T-helper 17 cell (primary cell): ENCODE measurements at regions not wholly inside any gene's neighbourhood (a gene's known extent, or its start where the extent isn't known, plus 50 kb on each side); places are given as distances from the start of the nearest gene placed in this dataset.
"Not testable (repeated sequence)": the region's sequence is repeated elsewhere in the genome, so short reads cannot be mapped to it uniquely, and the experiment has no call there.

ENCODE experiments used
- ATAC-seq: fragments of 150-1000 bp; cut with Tn5 transposase; 2 replicates; pipeline ENCODE4 v1.10.0; 2021; ENCODE audit warnings: mild to moderate bottlenecking, moderate library complexity
- DNase-seq, 3 donors: peaks; one replicate each; pipeline versions ENCODE4 v3.0.0 to v3.0.0-alpha.2; 2020 to 2021
- H3K9me3 ChIP-seq: one replicate; pipeline ENCODE4 v1.7.0; 2013; ENCODE audit warnings: low read length, mild to moderate bottlenecking; ENCODE audit not compliant: control insufficient read depth, poor library complexity, severe bottlenecking
- H3K27ac Mint-ChIP-seq: one replicate; pipeline ENCODE4 v1.8.0; 2022; ENCODE audit warnings: mild to moderate bottlenecking, moderate library complexity, mixed read lengths
- H3K27me3 Mint-ChIP-seq: one replicate; pipeline ENCODE4 v1.8.0; 2022; ENCODE audit warnings: mixed read lengths
- H3K36me3 Mint-ChIP-seq: one replicate; pipeline ENCODE4 v1.8.0; 2022; ENCODE audit warnings: low read depth, mixed read lengths
- H3K4me1 Mint-ChIP-seq: one replicate; pipeline ENCODE4 v1.8.0; 2022; ENCODE audit warnings: mild to moderate bottlenecking, mixed read lengths
- H3K4me3 Mint-ChIP-seq: one replicate; pipeline ENCODE4 v1.8.0; 2022; ENCODE audit warnings: mild to moderate bottlenecking, moderate library complexity, mixed read lengths

DNA sequence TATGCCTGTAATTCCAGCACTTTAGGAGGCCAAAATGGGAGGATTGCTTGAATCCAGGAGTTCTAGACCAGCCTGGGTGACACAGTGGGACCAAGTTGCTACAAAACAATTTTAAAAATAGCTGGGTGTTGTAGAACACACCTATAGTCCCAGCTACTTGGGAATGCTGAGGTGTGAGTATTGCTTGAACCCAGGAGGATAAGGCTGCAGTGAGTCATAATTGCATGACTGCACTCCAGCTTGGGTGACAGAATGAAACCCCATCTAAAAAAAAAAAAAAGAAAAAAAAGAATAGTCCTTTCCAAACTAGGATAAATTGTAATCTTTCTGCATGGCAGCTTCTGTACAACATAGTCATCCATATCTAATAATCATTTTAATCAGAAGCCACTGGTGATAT lies 270.1 kb upstream of the INTU start:
- no peaks in the 10 kb centered on the region for H3K9me3 ChIP-seq
- no peak overlapping the region for H3K27ac Mint-ChIP-seq
- DNase-seq (no peak), ATAC-seq (no peak)
- H3K27me3 Mint-ChIP-seq: no peaks in the 10 kb centered on the region
- H3K4me3 Mint-ChIP-seq: no peak overlapping the region
- H3K4me1 Mint-ChIP-seq: no peaks in the 10 kb centered on the region
- no peaks in the 10 kb centered on the region for H3K36me3 Mint-ChIP-seq

DNA sequence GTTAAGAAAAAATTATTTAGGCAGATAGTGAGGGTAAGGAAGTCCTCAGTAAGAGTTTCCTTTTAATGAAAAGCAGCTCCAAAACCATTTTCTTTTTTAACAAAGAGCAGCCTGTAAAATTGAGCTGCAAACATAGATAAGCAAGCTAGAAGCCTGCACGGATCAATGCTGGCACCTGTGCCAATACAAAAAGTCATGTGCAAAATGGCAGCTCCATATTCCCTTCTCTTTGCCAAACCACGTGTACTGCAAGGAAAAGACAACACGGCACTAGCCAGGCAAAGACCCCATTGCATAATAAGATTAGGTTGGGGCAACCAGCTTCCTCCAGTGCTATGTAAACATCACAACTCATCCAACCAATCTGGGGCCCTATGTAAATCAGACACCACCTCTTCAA lies 268.4 kb upstream of the INTU start:
- no peaks in the 10 kb centered on the region for H3K36me3 Mint-ChIP-seq
- H3K27me3 Mint-ChIP-seq: no peaks in the 10 kb centered on the region
- no peak for DNase-seq
- no peak for ATAC-seq
- no peaks in the 10 kb centered on the region for H3K9me3 ChIP-seq
- no peak overlapping the region for H3K4me3 Mint-ChIP-seq
- H3K27ac Mint-ChIP-seq: no peak overlapping the region
- no peaks in the 10 kb centered on the region for H3K4me1 Mint-ChIP-seq

DNA sequence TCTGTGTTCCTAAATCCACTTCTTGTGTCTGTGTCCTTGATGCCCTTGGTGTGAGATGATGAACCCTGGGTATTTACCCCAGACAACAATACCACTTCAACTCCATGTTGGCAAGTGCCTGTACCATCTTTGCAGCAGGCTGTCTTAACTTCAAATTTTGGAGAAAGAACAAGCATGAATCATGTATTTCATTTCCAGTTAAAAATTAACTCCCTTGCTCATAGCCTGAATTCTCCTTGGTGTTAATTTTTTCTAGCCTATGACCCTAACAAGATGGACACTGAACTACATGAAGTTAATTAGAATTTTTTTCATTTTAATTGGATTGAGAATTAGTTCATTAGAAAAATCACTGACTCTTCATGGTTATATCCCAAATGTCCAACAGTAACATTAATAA lies 267.8 kb upstream of the INTU start:
- H3K36me3 Mint-ChIP-seq: no peaks in the 10 kb centered on the region
- DNase-seq (no peak), ATAC-seq (no peak)
- H3K4me3 Mint-ChIP-seq: no peak overlapping the region
- H3K27ac Mint-ChIP-seq: no peak overlapping the region
- no peaks in the 10 kb centered on the region for H3K27me3 Mint-ChIP-seq
- H3K9me3 ChIP-seq: no peaks in the 10 kb centered on the region
- no peaks in the 10 kb centered on the region for H3K4me1 Mint-ChIP-seq

DNA sequence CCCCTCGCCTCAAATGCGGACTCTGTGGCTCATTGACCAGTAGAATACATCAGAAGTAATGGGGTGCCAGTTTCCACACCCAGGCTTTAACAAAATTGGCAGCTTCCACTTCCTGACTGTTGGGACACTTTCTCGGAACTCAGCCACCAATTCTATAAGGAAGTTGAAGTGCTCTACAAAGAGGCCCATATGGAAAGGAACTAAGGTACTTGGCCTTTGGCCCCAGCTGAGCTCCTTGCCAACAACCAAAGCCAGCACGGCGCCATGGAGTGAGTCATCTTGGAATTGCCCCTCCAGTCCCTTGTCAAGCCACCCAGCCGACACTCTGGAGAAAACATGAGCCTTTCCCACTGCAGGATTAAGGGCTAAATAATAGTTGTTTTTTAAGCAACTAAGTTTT lies 262.2 kb upstream of the INTU start:
- Mint-ChIP-seq H3K27ac (no peak overlapping the region), H3K4me1 (no peaks in the 10 kb centered on the region)
- no peak for ATAC-seq

DNA sequence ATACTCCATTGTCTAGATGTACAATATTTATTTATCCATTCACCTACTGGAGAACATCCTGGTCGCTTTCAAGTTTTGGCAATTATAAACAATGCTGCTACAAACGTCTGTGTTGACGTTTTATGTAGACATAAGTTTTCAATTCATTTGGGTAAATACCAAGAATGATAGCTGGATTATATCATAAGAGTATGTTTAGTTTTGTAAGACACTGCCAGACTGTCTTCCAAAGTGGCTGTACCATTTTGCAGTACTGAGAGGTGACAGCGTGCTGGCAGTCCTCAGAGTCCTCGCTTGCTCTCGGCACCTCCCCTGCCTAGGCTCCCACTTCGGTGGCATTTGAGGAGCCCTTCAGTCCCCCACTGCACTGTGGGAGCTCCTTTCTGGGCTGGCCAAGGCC lies 253.3 kb upstream of the INTU start:
- no peaks in the 10 kb centered on the region for H3K27me3 Mint-ChIP-seq
- no peak for DNase-seq
- no peaks in the 10 kb centered on the region for H3K36me3 Mint-ChIP-seq
- ATAC-seq: no peak
- no peak overlapping the region for H3K4me3 Mint-ChIP-seq
- no peaks in the 10 kb centered on the region for H3K9me3 ChIP-seq
- no peaks in the 10 kb centered on the region for H3K4me1 Mint-ChIP-seq
- H3K27ac Mint-ChIP-seq: no peak overlapping the region

More for the DNA sequence above, 262.2 kb upstream of the INTU start:
- H3K4me3 Mint-ChIP-seq: no peak overlapping the region
- no peaks in the 10 kb centered on the region for H3K9me3 ChIP-seq
- no peak for DNase-seq
- H3K36me3 Mint-ChIP-seq: no peaks in the 10 kb centered on the region
- H3K27me3 Mint-ChIP-seq: no peaks in the 10 kb centered on the region

DNA sequence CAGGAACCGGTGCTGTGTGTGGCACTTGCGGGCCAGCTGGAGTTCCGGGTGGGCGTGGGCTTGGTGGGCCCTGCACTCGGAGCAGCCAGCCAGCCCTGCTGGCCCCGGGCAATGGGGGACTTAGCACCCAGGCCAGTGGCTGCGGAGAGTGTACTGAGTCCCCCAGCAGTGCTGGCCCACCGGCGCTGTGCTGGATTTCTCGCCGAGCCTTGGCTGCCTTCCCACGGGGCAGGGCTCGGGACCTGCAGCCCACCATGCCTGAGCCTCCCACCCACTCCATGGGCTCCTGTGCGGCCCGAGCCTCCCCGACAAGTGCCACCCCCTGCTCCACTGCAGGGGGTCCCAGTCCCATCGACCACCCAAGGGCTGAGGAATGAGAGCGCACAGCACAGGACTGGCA lies 252.8 kb upstream of the INTU start:
- not testable (repeated sequence) for H3K9me3 ChIP-seq, DNase-seq, H3K27ac Mint-ChIP-seq, H3K4me1 Mint-ChIP-seq, H3K27me3 Mint-ChIP-seq, H3K36me3 Mint-ChIP-seq, H3K4me3 Mint-ChIP-seq, ATAC-seq

DNA sequence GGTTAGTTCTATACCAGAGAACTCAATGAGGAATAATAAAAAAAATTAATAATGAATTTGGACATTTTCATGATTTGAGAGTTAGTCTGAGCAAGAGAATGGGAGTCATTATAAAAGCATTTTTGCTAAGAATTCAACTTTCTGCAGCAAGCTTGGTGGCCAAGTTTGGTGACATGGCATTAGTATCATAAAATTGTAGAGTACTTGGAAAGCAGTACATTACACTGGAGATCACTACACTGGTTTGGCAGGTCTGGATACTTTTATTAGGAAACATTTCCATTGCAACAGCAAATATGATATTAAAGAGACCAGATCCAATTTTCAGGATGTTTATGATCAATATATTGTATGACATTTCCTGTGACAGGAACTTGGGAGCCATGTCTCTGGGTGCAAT lies 249.1 kb upstream of the INTU start:
- no peak for ATAC-seq
- no peak for DNase-seq
- Mint-ChIP-seq H3K27me3 (no peaks in the 10 kb centered on the region), H3K4me1 (no peaks in the 10 kb centered on the region), H3K27ac (no peak overlapping the region), H3K36me3 (no peaks in the 10 kb centered on the region), H3K4me3 (no peak overlapping the region)
- no peaks in the 10 kb centered on the region for H3K9me3 ChIP-seq

DNA sequence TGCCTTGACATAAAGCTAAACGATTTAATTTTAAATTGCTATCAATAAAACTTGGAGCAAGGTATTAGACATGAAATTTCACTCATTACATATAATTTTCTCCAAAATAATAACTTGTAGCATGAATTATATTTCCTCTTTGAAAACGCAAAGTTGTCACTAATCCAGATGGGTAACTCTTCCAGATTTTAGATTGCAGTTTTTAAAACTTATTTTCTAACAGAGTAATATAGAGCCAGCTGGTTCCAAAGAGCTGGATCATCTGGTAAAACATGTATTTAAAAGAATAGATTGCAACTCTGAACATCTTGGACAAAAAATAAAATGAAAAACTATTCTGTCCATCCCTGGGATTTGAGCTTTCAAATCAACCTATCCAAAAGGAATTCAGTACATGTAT lies 238.2 kb upstream of the INTU start:
- ATAC-seq: no peak
- Mint-ChIP-seq H3K4me1 (no peaks in the 10 kb centered on the region), H3K27ac (no peak overlapping the region), H3K4me3 (no peak overlapping the region), H3K27me3 (no peaks in the 10 kb centered on the region), H3K36me3 (no peaks in the 10 kb centered on the region)
- H3K9me3 ChIP-seq: no peaks in the 10 kb centered on the region
- DNase-seq: no peak

DNA sequence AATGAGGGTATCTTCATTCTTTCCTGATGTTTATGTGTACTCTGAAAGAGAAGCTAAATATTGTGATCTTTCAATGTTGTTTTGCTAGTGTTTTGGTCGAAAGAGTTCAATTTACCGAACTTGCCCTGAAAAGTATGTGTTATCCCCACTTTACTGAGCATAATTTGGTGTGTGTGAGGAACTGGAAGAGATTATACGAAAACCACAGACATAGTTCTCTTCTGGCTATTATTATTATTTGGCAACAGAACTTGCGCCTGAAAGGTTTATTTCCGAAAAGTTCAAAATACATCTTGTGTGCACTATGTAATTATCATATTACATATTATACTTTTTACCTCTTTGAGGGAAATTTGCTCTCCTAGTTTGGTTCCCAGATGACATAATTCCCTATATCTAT lies 232.5 kb upstream of the INTU start:
- Mint-ChIP-seq H3K27me3 (no peaks in the 10 kb centered on the region), H3K4me1 (no peaks in the 10 kb centered on the region), H3K27ac (no peak overlapping the region), H3K4me3 (no peak overlapping the region), H3K36me3 (no peaks in the 10 kb centered on the region)
- ATAC-seq (no peak), DNase-seq (no peak)
- H3K9me3 ChIP-seq: no peaks in the 10 kb centered on the region

DNA sequence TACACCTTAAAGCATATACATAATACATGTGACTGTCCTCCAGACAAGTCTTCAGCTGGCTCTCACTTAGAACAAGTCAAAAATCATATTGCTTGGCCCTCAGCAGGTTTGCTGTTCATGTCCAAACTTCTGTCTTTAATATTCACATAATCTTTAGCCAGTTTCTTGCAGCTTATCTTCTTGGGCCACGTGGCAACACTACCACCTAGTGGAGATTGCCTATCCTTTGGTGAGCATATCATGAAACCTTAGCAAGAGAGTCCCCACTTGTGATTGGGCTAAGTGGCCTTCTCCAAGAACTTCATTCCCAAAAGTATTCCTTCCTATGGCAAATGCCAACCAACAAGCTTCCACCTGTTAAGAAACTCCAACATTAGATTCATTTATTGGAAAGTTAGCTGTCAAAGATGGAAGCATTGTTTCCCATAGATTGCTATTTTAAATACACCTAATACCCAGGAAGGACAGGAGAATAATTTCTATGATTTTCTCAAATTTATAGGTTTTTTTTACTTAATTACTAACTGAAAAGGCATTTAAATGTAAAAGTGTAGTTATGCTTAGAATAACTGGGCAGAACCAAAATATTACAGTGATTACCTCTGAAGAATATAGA lies 231.9 kb upstream of the INTU start:
- H3K4me1 Mint-ChIP-seq: no peaks in the 10 kb centered on the region
- DNase-seq (no peak), ATAC-seq (no peak)
- H3K27me3 Mint-ChIP-seq: no peaks in the 10 kb centered on the region
- no peak overlapping the region for H3K4me3 Mint-ChIP-seq
- no peak overlapping the region for H3K27ac Mint-ChIP-seq
- H3K9me3 ChIP-seq: no peaks in the 10 kb centered on the region
- no peaks in the 10 kb centered on the region for H3K36me3 Mint-ChIP-seq

DNA sequence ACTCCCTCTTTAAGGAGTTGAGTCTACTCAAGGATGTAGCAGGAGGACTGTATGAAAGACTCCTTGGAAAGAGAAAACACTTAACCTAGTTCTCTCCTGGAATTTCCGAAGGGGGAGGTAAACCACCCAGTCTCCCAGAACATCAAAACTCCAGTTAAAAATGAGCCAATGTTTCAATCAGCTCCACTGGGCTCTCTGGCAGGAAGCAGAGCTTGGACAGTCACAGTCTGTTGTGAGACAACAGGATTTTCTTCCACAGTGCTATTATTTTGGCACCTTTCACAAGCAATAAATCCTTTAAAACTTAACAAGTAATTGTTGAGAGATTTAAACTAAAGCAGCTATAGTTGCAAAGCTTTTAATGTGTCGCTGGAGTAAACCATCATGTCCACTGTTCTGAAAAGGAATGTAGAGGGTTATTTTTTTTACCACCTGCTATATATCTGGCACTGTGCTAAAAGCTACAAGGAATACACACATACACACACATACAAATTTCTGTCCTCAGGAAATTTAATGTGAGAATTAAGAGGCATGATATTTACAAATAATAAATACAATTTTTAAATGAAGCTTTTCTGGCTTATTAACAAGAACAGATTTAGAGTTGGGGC lies 229.2 kb upstream of the INTU start:
- no peak for ATAC-seq
- no peak overlapping the region for H3K27ac Mint-ChIP-seq

DNA sequence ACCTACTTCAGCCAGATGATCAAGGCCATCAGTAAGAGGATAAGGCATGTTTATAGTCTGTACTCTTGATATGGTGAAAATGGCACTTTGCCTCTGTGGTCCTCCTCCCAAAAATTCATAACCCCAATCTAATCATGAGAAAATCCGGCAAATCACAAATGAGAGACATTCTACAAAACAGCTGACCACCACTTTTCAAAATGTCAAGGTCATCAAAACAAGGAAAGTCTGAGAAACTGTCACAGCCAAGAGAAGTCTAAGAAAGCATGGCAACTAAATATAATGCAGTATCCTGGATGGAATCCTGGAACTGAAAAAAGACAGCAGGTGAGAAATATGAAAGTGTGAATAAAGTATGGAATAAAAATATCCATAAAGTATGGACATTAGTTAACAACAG lies 226.6 kb upstream of the INTU start:
- no peak overlapping the region for H3K4me3 Mint-ChIP-seq
- no peaks in the 10 kb centered on the region for H3K9me3 ChIP-seq
- DNase-seq: no peak
- ATAC-seq: no peak
- no peaks in the 10 kb centered on the region for H3K4me1 Mint-ChIP-seq
- H3K36me3 Mint-ChIP-seq: no peaks in the 10 kb centered on the region
- H3K27ac Mint-ChIP-seq: no peak overlapping the region
- no peaks in the 10 kb centered on the region for H3K27me3 Mint-ChIP-seq

More for the DNA sequence above, 229.2 kb upstream of the INTU start:
- no peak overlapping the region for H3K4me3 Mint-ChIP-seq
- no peak for DNase-seq
- no peaks in the 10 kb centered on the region for H3K9me3 ChIP-seq
- H3K4me1 Mint-ChIP-seq: no peaks in the 10 kb centered on the region
- H3K27me3 Mint-ChIP-seq: no peaks in the 10 kb centered on the region
- H3K36me3 Mint-ChIP-seq: no peaks in the 10 kb centered on the region

DNA sequence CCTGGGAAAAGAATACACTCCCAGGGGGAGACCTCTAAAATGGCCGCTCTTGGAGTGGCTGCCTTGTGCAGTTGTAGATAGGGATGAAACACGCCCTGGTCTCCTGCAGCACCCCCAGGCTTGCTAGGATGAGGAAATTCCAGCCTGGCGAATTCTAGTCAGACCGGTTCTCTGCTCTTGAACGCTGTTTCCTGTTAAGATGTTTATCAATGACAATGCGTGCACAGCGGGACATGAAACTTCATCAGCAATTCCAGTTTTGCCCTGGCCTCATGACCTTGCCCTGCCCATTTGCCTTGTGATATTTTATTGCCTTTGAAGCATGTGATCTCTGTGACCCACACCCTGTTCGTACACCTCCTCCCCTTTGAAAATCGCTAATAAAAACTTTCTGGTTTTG lies 225.2 kb upstream of the INTU start:
- DNase-seq, H3K27me3 Mint-ChIP-seq, H3K9me3 ChIP-seq, H3K27ac Mint-ChIP-seq, H3K4me1 Mint-ChIP-seq, H3K36me3 Mint-ChIP-seq, ATAC-seq, H3K4me3 Mint-ChIP-seq: not testable (repeated sequence)

DNA sequence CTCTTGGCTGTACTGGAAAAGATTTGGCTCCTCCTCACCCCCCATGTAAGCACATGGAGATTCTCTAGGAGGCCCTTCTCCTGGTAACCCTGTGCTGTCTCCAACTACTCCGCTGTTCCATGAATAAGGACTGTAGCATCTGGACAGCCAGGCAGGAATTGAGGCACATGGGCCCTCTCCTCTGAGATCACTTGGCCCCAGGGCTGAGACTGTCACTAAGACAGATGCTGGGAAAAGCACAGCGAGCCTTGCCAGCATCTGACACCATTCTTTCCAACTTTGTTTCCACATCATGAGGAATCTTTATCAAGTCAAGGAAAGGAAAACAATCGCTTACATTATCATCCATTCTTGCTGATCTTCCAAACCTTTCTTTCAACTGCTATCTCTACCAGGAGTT lies 222.6 kb upstream of the INTU start:
- ATAC-seq (no peak), DNase-seq (no peak)
- H3K36me3 Mint-ChIP-seq: no peaks in the 10 kb centered on the region
- no peaks in the 10 kb centered on the region for H3K9me3 ChIP-seq
- no peak overlapping the region for H3K4me3 Mint-ChIP-seq
- H3K4me1 Mint-ChIP-seq: no peaks in the 10 kb centered on the region
- no peaks in the 10 kb centered on the region for H3K27me3 Mint-ChIP-seq
- H3K27ac Mint-ChIP-seq: no peak overlapping the region
